Thyroid gland (tissue), 4 donors: ENCODE measurements at regions not wholly inside any gene's neighbourhood (a gene's known extent, or its start where the extent isn't known, plus 50 kb on each side); places are given as distances from the start of the nearest gene placed in this dataset.

Experiments
- POLR2A ChIP-seq, 2 donors: fragments of 450-650 bp; IDR thresholded peaks; one replicate each; pipeline ENCODE4 v1.6.1; 2017; ENCODE audit warnings: antibody characterized with exemption in 2 of 2, mild to moderate bottlenecking in 2 of 2, moderate library complexity in 1 of 2
- TF ChIP-seq, protein P1 (sequence below), 6 experiments: fragments of 200-600 bp in 3 of 6; fragments of 450-650 bp in 3 of 6; sonication (generic) in 3 of 6; IDR thresholded peaks; one replicate each; pipeline ENCODE4 v1.5.1; 2016 to 2019; ENCODE audit warnings: antibody characterized with exemption in 6 of 6, mild to moderate bottlenecking in 2 of 6, inconsistent platforms in 1 of 6, moderate library complexity in 1 of 6

DNA sequence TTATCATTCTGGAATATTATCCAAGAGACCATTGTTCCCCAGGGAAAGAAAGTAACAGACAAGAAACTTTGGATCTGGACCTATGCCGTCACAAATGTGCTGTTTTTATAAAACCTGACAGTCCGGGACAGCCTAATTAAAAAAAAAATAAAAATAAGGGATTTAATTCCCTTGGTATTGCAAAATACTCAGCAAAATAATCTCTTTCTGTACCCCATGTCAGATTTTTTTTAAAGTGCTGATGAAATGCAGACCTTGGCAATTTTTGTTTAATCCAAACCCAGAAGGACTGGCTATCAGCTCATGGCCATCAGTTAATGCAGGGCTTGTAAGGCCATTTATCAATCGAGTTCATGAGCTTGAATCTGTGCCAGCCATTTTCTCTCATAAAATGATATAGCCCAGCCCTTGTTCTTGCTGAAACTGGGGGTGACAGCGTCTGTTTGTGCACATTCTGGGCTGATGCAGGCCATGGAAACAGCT lies 162.7 kb upstream of the S1PR3 start:
- TF ChIP-seq, protein P1, sequence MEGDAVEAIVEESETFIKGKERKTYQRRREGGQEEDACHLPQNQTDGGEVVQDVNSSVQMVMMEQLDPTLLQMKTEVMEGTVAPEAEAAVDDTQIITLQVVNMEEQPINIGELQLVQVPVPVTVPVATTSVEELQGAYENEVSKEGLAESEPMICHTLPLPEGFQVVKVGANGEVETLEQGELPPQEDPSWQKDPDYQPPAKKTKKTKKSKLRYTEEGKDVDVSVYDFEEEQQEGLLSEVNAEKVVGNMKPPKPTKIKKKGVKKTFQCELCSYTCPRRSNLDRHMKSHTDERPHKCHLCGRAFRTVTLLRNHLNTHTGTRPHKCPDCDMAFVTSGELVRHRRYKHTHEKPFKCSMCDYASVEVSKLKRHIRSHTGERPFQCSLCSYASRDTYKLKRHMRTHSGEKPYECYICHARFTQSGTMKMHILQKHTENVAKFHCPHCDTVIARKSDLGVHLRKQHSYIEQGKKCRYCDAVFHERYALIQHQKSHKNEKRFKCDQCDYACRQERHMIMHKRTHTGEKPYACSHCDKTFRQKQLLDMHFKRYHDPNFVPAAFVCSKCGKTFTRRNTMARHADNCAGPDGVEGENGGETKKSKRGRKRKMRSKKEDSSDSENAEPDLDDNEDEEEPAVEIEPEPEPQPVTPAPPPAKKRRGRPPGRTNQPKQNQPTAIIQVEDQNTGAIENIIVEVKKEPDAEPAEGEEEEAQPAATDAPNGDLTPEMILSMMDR (IDR thresholded peaks at IDR 0.05), result no peak
- TF ChIP-seq POLR2A (IDR thresholded peaks at IDR 0.05), result no peak
